ENCODE measurements at regions not wholly inside any gene's neighbourhood (a gene's known extent, or its start where the extent isn't known, plus 50 kb on each side); places are given as distances from the start of the nearest gene placed in this dataset.

DNA sequence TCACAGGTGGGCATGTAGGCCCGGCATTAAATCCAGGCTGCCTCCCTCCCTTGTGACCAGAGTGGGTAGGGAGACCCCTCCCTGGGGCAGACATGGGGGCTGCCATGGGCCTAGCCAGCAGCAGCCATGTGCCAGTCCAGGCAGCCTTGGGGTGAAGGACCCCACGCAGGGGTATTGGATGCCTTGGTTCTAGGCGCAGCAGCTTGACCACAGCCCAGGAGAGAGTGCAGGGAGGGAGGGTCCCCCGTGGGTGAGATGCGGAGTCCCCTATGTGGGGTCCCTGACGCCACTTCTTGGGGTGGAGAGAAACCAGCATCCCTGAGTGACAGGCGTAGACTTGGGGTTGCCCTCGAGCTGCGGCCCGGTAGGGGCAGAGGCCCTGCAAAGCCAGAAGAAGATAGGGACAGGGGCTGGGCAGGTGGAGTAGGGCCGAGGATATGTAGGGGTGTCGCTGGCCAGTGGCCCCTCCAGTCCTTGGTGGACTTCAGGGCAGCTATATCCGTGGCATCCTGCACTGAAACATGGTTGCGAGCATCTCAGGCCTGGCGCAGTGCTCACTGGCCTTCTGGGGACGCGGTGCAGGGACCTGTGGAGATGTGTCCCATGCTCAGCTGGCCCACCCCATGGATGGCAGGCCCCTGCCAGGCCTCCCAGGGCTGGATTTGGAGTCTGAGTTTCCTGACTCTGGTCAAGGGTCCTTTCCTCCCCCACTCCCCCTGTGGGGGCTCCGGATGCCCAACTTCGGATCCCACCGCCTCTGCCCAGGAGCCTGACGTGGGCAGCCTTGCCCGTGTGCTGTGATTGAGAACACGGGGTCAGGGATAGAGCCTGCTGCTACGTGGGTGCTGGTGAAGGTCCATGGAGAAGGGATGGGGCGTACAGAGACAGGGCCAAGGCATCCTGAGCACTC, 1179.8 kb downstream of the BRD1 start:
- DNase-seq: no peak

DNA sequence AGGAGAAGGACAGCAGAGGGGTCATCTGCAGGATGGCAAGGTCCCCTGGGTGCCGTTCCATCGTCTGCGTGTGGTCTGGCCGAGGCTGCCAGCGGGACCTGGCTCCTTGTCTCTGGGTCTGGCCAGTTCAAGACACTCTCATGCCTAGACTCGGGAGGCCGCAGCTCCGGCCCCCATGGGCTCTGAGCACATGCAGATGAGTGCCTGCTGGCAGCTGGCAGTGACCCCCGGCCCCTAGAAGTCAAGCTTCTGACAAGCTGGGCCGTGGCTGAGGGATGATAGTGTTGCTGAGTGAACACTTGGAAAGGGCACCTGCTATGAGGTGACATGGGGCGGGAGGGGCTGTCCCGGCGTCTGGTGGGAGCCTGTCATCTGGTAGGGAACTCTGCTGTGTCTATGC, 1180.6 kb downstream of the BRD1 start:
- no peak for DNase-seq

DNA sequence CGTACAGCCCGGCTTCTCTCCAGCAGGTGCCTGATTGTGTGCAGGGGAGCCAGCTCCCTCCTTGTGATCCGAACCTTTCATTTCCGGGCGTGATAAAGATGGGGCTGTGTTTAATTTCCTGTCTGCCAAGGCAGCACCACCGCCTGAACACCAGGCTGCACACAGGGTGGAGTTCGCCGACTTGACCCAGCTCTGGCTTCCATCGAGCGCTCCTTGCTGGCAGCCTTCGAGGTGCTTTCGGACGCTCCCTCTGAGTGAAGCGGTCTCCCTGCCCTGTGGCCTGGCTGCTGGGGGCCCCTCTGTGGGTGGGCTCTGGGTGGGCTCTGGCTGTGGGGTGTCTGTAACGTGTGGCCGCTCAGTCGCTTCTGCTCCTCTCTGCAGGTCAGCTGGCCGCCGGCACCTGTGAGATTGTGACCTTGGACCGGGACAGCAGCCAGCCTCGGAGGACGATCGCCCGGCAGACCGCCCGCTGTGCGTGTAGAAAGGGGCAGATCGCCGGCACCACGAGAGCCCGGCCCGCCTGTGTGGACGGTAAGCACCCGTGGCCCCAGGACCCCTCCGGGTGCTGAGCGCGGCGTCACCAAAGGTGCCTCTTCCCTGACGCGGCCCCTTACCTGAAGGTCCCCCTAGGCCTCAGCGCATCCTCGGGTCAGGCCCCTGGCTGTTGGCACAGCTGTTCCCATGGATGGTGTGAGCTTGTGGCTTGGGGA, 1181.3 kb downstream of the BRD1 start:
- DNase-seq: no peak

DNA sequence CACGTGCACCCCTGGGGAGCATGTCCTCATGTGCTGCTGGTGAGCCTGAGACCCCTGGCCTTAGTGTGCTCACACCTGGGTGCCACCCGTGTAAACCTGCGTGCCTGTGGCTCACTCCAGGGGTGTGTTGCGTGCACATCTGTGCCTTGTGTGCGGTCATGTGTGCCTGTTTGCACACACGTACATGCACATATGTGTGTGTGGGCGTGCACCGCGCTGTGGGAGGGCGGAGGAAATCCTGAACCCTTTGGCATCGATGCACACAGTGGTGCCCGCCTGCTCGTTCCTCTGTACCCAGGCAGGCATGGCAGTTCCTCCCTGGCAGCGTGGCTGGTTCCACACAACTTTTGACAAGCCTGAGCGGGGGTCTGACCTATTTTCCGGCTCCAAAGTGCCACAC, 1181.9 kb downstream of the BRD1 start:
- DNase-seq: no peak

DNA sequence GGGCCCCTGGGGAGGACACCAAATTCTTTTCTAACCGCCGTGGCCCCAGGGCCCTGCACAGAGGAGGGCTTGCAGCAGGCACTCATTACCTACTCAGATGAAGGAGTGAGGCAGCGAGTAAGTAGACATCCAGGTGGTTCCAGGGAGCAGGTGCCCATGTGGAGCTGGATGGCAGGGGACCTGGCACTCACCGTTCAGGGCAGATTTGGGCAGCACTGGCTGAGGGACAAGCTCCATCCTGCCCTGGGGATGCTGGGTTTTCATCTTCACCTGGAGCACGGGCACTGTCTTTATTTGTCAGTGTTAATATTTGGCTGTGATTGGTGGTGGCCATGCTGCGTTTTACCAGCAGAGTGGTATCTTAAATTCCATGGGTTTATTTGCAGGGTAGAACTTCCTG, 1182.7 kb downstream of the BRD1 start:
- no peak for DNase-seq

DNA sequence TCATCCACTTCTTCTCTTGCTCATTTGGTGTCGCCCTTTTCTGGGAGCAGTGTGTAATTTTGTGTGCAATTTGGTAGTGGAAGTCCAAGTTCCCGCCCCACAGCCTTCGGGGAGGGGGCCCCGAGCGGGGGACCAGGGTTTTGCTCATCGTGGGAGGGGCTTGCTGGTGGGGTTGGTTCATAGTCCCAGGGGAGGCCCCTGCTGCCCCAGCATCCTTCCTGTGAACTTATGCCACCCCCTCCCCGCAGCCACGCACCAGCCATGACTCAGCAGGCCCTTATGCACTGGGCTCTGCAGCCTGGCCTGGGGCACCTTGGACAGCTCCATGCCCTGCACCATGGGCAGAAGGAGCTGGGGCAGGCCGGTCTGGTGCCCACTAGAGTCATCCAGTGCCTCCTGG, 1183.6 kb downstream of the BRD1 start:
- no peak for DNase-seq

DNA sequence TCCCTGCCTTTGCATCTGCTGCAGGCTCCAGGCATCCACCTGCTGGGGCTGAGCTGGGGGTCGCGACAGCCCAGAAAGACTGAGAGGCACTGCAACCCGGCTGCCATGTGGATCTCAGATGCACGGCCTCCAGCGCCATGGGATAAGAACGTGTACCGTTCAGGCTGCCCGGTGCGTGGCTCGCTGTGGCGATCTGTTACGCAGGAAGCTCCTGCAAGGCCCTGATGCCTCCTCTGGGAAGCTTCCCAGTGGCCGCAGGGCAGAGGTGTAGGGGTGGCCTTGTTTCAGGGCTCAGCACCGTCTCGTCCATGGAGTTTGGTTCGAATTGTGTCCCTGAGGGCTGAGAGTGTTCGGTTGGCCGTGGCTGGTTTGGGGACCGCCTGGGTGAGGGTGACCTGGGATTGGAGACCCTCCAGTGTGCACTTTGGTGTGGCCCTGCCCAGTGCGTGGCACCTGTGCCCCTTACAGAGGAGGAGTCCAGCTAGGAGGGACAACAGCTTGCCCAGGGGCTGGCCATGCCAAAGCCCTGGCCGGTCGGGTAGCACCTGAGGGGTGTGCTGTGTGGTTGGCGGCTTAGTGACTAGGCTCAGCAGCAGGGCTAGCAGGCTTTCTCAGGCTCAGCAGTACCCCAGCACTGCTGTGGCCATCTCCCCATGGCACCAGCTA, 1184.5 kb downstream of the BRD1 start:
- no peak for DNase-seq

DNA sequence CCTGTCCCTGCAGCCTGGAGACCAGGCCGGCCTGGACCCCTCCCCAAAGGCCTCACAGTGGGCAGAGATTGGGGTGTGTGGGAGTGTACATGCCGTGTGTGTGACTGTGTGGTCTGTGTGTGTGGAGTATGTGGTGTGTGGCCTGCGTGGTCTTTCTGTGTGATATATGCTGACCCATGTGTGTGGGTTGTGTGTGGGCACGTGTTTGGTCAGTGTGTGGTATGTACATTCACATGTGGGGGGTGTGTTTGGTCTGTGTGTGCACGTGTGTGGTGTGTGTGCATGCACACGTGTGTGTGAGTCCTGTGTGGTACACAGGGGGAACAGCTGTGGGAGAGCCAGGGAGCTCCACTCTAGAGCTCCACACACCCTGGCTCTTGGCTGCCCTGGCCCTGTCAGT, 1185.1 kb downstream of the BRD1 start:
- no peak for DNase-seq

DNA sequence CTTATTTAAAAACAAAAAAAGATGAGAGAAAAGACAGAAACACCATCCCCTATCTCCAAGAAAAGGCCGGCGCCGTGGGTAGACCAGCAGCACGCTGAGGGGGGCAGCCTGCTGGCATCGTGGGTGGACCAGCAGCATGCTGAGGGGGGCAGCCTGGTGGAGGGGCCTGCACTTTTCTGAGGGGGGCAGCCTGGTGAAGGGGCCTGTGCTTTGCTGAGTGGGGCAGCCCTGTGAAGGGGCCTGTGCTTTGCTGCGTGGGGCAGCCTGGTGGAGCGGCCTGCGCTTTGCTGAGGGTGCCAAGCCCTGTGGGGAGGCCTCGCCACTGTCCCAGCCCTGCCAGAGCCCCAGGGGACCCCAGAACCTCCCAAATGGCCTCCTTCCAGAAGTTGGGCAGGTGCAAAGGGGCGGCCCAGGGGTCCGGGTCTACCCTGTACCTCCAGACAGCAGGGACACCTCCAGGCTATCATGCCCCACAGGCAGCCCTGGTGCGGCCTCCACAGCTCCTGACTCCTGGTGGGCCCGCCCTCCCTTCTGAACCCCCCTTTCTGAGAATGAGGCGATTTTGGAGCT, 1185.7 kb downstream of the BRD1 start:
- DNase-seq: no peak

DNA sequence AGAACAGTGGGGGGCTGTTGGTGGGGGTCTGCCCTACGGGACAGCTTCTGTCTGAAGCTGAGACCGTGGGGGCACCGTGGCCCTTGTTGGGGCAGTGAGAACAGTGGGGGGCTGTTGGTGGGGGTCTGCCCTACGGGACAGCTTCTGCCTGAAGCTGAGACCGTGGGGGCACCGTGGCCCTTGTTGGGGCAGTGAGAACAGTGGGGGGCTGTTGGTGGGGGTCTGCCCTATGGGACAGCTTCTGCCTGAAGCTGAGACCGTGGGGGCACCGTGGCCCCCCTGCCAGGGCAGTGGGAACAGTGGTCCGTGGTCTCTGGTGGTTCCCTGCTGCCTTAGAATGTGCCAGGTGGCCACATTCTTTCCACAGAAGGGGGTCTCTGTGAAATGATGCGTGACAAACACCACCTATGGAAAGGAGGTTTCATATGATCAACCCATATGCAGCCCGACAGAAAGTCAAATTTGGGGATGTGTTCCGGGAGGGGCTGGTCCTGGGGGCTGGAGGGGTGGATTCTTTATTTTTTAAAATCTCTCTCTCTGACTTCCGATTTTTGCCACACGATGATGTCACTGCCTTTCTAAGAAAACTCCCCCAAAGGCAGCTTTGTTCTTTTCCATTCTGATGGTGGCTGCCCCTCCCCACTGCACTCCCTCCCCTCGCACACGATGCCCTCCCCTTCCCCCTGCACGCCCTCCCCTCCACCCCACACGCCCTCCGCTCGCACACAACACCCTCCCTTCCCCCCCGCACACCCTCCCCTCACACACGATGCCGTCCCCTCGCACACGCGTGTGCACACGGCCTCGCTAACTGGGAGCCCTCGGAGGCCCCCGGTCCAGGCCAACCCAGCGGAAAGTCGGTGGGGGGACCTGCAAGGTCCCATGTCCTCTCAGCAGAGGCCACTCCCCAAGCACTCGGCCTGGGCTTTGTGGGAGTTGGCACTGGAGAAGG, 1186.5 kb downstream of the BRD1 start:
- no peak for DNase-seq

DNA sequence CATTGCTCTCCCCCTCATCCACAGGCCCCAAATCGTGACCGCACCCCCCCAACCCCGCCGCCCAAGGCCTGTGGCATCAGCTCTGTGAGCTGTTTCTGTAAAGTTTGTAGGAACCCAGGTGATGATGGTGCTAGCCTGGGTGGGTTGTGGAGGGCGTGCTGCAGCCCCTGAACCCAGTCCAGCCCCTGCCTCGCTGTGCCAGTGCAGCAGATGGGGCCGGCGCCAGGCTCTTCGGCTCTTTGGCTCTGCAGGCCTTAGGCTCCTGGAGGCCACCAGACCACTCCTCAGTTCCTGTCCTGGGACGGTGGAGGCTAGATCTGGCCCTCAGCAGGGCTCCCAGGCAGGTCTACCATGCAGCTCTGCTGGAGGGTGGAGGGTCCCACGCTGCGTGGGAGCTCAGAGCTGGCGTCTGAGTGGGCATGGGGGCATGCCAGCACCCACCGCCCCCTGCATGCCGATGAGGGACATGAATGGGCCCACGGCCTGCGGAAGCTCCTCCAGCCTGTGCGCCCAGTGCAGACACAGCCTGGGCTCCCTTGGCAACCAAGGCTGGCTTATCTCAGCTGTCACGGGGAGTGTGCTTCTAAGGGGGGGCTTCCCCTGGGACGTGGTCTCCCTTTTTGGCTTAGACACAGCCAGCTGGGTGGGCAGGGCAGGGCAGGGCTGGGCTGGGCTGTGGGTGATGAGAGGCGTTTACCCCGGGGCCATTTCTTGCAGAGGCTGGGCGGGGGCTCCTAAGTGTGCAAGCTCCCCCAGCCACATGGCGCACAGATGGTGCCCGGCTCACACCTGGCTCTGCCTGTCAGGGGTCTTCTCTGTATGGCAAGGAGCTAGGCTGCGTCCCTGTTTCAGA, 1187.6 kb downstream of the BRD1 start:
- DNase-seq: no peak

DNA sequence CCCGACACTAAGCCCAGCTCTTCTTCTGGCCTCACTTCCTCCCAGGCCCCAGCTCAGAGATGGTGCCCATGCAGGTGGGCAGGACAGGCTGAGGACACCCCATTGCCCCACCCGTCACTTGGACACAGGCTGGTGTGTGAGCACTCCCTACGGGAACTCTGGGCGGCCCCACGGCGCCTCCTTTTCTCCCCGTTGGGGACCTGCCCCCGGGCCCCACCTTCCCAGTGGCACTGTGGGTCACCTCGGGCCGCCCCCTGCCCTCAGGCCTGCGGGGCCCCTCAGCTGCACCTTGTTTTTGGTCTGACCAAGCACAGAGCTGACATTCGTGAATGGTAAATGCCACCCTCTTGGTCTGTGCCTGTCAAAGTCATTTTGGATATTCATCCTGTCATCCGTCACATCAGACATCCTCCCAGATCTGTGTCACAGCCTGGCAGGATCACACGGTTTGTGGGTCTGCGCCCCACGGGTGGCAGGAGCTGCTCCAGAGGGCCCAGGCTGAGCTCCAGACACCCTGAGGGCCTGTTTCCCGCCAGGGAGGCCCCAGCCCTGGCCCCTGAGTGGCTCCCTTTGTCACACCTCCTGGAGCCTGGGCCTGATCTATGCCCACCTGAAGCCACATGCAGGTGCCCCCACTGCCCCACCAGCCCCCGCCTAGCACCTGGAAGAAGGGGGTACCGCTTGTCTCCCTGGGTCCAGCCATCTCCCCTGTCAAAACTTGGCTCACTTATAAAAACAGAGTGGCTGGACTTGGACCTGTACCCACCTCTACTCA, 1188.5 kb downstream of the BRD1 start:
- DNase-seq: no peak

DNA sequence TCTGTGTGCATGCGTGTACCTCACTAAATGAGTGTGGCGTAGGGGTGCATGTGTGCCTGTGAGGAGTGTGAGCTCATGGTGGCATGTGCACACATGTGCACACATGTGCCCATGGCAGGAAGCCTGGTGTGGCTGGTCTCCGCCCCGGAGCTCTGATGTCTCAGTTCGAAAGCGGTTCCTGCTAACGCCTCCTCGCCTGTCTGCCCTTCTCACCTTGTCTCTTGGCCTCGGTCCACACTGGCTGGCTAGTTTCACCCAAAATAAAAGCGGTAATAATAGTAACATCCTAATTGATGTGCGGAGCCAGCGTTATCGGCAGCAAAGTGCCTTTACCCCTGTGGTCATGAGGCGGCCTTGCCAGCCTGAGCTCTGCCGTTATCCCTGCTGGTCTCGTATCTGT, 1190.4 kb downstream of the BRD1 start:
- DNase-seq: no peak

DNA sequence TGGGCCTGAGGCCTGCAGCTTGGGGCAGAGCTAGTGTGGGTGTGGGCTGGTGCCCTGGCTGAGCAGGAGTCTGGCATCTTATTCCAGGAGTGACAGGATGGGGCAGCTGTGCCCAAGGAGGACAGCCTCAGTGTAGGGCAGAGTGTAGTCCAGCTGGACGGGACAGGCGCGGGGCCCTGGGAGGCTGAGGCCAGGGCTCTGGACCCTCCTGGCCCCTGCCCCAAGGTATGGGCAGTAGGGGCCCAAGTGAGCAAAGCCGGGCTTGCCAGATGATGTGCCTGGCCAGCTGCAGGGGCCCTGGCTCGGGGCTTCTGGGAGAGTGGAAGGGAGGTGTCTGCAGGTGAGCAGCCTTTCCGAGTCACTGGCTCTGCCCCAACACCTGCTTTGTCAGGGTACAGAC, 1190.9 kb downstream of the BRD1 start:
- DNase-seq: no peak

DNA sequence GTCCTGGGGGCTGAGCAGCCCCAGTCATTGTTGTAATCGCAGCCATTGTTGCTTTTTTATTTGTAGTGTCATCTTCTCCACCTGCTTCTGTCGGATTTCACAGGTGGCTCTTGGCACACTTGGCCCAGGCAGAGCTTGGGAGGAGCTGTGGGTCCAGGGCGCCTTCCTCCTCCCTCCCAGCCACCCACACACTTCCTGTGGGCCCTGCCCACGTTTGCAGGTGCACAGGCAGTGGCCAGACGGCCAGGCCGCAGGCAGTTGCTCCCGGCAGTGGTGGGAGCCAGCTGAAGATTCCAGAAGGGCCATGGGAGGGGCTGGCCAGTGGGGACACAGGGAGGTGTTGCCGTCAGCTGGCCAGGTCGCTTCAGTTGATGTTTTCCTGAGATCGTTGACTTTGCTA, 1191.9 kb downstream of the BRD1 start:
- no peak for DNase-seq

DNA sequence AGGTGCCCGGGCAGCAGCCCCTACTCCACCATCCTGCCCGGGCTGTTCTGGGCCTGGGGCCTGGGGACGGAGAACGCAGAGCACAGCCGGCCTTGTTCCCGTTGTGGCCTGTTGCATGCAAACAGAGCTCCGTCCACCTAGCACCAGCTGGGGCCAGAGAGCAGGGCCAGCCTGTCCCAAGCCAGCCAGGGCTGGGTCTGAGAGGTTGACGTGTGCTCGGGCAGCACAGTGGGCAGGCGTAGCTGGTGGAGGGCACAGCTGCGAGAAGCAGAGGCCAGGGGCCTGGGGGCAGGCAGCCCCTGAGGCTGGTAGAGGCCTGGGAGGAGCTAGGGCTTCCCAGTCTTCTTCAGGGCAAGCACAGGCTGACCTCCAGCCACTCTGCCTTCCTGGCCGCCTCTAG, 1192.6 kb downstream of the BRD1 start:
- no peak for DNase-seq

DNA sequence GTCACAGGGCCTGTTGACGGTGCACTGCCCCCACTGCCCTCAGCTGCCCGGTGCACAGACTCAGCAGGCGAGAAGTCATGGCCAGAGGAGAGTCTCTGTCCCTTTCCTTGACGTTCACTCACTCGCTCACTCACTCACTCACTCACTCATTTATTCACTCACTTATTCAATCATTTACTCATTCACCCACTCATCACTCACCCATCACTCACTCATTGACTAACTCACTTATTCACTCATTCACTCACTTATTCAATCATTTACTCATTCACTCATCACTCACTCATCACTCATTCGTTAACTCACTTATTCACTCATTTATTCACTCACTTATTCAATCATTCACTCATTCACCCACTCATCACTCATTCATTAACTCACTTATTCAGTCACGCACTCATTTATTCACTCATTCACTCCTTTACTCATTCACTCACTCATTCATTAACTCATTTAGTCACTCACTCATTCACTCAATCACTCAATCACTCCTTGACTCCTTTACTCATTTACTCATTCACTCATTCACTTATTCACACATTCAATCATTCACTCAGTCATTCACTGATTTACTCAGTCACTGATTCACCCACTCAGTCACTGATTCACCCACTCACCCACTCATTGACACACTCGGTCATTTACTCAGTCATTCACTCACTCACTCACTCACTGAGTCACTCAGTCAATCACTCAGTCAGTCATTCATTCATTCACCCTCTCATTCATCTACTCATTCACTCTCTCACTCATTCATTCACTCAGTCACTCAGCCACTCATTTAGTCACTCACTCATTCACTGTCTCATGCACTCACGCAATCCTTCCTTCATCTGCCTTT, 1193.5 kb downstream of the BRD1 start:
- no peak for DNase-seq

DNA sequence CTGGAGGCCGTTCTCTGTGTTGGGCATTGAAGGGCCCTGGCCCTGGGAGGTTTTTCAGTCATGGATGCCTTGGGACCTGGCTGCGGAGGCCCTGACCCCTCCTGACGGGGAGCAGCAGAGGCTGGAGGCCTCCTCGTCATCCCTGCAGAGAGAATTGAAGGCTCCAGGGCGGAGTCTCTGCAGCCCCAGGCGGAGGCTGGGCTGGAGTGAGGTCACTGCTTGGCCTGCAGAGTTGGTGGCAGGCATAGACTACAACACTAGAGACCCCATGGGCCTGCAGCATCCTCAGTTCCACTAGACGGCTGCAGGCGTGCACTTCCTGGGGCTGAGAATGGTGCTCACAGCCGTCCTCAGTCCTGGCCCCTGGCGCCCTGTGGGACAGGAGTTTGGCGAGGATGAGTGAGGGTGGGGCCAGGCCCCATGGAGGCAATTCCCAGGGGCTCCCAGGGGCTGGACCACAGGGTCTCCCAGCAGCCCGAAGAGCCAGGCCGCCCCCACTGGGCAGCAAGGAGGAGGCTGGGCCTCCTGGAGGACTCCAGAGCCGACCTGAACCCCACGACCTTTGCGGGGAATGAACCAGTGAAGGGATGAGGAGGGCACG, 1194.9 kb downstream of the BRD1 start:
- no peak for DNase-seq

DNA sequence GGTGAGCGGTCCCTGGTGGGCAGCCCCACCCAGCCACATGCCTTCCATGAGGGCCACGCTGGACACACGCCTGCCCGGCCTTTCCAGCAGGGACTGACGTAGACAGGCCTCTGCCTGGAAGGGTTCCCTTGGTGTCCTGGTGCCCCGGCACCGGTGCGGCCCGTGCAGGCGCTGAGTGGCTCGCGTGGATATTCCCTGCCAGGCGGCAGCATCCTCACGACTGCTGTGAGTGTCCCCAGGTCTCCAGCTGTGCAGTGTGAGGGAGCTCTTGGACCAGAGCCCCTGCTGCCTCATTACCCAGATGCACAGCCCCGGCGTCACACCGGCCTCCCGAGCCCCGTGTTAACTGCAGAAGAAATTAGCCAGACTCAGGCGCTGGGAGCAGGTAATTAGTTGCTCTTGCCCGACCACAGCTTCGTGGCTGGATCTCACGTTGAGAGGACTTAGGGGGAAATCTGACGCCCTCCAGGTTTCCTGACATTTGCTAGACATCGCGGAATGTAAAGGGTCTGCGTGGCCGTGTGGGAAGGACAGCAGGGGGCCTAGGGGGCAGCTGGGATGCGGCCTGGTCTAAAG, 1196.3 kb downstream of the BRD1 start:
- DNase-seq: no peak

All from NCI-H187 (cell line).